NCI-H69 (cell line): ENCODE measurements at regions not wholly inside any gene's neighbourhood (a gene's known extent, or its start where the extent isn't known, plus 50 kb on each side); places are given as distances from the start of the nearest gene placed in this dataset.
"Not testable (repeated sequence)": the region's sequence is repeated elsewhere in the genome, so short reads cannot be mapped to it uniquely, and the experiment has no call there.

Experiments
- DNase-seq: peaks from one replicate; lab custom pipeline; 2025; lab: John Stamatoyannopoulos, UW

- DNase-seq, result peak; percentile 2
These were observed 50.9 kb upstream of the OSTN start for GRCh38 chr3:191148131-191148530.

- no peak for DNase-seq
These were observed 55.8 kb upstream of the OSTN start for GRCh38 chr3:191143224-191143623.

GRCh38 chr3:191141728-191142127, 57.3 kb upstream of the OSTN start:
- DNase-seq, result no peak

GRCh38 chr3:191139736-191140135, 59.3 kb upstream of the OSTN start:
- DNase-seq, result no peak

- DNase-seq, result no peak
These were observed 60.1 kb upstream of the OSTN start for GRCh38 chr3:191138937-191139336.

- DNase-seq, result no peak
These were observed 61.3 kb upstream of the OSTN start for GRCh38 chr3:191137708-191138107.

GRCh38 chr3:191136347-191136746, 62.7 kb upstream of the OSTN start:
- DNase-seq, result peak; percentile 19

GRCh38 chr3:191135175-191135574, 63.9 kb upstream of the OSTN start:
- DNase-seq, result no peak

GRCh38 chr3:191133359-191133758, 65.7 kb upstream of the OSTN start:
- DNase-seq, result no peak

- DNase-seq, result no peak
These were observed 67.7 kb upstream of the OSTN start for GRCh38 chr3:191131305-191131704.

- not testable (repeated sequence) for DNase-seq
These were observed 74.2 kb upstream of the OSTN start for GRCh38 chr3:191124891-191125290.

GRCh38 chr3:191123946-191124345, 75.1 kb upstream of the OSTN start:
- DNase-seq, result peak; percentile 2

- DNase-seq, result no peak
These were observed 75.8 kb upstream of the OSTN start for GRCh38 chr3:191123231-191123630.

GRCh38 chr3:191120447-191121298, 78.4 kb upstream of the OSTN start:
- DNase-seq, result no peak

GRCh38 chr3:191119415-191120295, 79.4 kb upstream of the OSTN start:
- no peak for DNase-seq

- DNase-seq, result no peak
These were observed 87.3 kb upstream of the OSTN start for GRCh38 chr3:191111722-191112121.

- no peak for DNase-seq
These were observed 93.6 kb upstream of the OSTN start for GRCh38 chr3:191105418-191105817.

- no peak for DNase-seq
These were observed 98.5 kb upstream of the OSTN start for GRCh38 chr3:191100516-191100915.

- no peak for DNase-seq
These were observed 104.8 kb upstream of the OSTN start for GRCh38 chr3:191094057-191094845.

GRCh38 chr3:191087391-191087790, 111.7 kb upstream of the OSTN start:
- no peak for DNase-seq

- no peak for DNase-seq
These were observed 114.0 kb upstream of the OSTN start for GRCh38 chr3:191085091-191085490.

GRCh38 chr3:191078913-191079312, 120.1 kb upstream of the OSTN start:
- not testable (repeated sequence) for DNase-seq
